ENCODE measurements at regions not wholly inside any gene's neighbourhood (a gene's known extent, or its start where the extent isn't known, plus 50 kb on each side); places are given as distances from the start of the nearest gene placed in this dataset.

DNA sequence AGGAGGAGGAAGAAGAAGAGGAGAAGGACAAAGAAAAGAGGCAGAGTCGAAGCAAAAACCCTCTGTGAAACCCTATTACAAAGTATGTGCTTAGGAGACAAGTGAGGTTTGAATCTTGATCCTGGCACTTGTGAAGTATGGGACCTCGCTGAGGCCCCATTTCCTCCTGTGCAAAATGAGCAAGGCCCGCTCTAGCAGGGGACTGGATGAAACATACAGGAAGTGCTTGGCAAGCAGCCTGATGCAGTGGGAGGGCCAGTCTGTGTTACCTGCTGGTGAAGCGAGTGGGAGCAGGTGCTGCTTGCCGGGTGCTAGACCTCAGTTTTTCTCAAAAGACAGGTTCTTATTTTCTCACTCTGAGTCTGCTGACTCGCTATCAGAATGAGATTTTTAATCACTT, 150.4 kb downstream of the JCAD start:
- no peak overlapping the region for H3K27ac Mint-ChIP-seq
- POLR2A ChIA-PET = no interaction called here
- no peak for DNase-seq

DNA sequence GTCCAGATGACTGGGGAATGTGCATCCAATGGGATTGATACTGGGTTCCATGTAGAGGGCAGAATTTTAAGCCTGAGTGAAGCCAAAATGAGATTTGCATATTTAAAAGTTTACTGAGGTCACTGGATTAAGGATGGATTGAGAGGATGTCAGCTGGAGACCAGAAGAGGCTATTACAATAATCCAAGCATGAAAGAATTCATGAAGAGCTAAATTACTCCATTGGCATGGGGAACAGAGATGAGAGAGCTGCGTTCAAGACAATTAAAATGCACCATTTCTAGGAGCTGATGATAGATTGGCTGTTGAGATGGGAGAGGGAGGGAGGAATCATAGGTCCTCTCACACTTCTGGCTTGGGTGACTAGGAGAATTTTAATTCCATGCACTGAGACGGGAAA, 158.5 kb downstream of the JCAD start:
- H3K27me3 Mint-ChIP-seq = peaks cover 9 to 20% of the 10 kb centered on the region in 2 donors
- no peaks in the 10 kb centered on the region for H3K9me3 Mint-ChIP-seq
- ChIA-PET CTCF (no interaction called here), POLR2A (no interaction called here)
- no peak overlapping the region for H3K27ac ChIP-seq (ENCODE audit: low read depth, low read length)
- H3K4me3 ChIP-seq (ENCODE audit: low read length) = no peak overlapping the region
- no peaks in the 10 kb centered on the region for H3K36me3 Mint-ChIP-seq
- no peak overlapping the region for H3K4me3 Mint-ChIP-seq
- H3K4me1 Mint-ChIP-seq = no peaks in the 10 kb centered on the region
- H3K27me3 ChIP-seq (ENCODE audit: insufficient read depth, low read length, poor library complexity, severe bottlenecking) = no peaks in the 10 kb centered on the region
- no peaks in the 10 kb centered on the region for H3K36me3 ChIP-seq (ENCODE audit: insufficient read depth, low read length)
- no peaks in the 10 kb centered on the region for H3K4me1 ChIP-seq (ENCODE audit: insufficient read depth, low read length)
- H3K9me3 ChIP-seq (ENCODE audit: low read length) = no peaks in the 10 kb centered on the region
- no peak for DNase-seq
- no peak overlapping the region for H3K27ac Mint-ChIP-seq

More for the DNA sequence above, 150.4 kb downstream of the JCAD start:
- Histone ChIP-seq H3K27me3 (ENCODE audit: insufficient read depth, low read length, poor library complexity, severe bottlenecking) (no peaks in the 10 kb centered on the region), H3K27ac (ENCODE audit: low read depth, low read length) (no peak overlapping the region), H3K4me3 (ENCODE audit: low read length) (no peak overlapping the region), H3K9me3 (ENCODE audit: low read length) (no peaks in the 10 kb centered on the region), H3K4me1 (ENCODE audit: insufficient read depth, low read length) (no peaks in the 10 kb centered on the region), H3K36me3 (ENCODE audit: insufficient read depth, low read length) (no peaks in the 10 kb centered on the region)
- Mint-ChIP-seq H3K4me3 (no peak overlapping the region), H3K36me3 (no peaks in the 10 kb centered on the region), H3K27me3 (peaks cover 10 to 40% of the 10 kb centered on the region in 2 donors), H3K4me1 (peaks cover 0 to 9% (median 0%) of the 10 kb centered on the region in 3 donors), H3K9me3 (peaks cover 0 to 2% (median 0%) of the 10 kb centered on the region in 5 donors)
- CTCF ChIA-PET = no interaction called here

DNA sequence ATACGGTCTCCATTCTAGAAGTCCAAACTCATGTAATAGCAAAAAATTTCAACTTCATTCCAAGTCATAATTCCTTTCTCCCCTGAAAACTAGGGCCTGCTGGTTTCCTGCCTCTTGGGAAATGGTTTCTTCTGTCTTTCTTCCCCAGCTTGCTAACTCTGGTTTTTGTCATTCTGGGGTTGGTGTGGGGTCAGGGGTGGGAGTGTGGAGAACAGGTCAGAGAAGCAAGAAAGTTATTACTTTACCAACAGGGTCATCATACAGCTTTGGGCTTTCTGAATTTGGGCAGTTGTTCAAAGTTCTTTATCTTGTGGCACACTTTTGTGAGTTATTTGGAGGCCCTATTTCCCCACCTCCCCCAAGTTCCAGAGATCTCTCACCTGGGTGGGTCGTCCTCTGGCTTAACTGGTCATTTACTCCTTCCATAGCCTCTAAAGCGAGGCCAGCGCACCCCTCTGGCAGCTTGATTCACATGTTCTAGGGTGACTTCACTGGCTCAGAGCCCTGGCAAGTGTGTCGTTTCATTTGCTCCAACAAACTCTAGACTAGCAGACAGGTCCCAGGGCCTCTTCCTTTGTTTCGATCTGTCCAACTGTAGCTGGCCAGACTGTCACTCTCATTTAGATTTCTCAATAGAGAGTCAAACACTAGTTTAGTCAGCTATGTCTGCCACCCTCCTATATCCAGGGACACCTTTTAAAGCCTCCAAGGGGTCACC, 161.2 kb downstream of the JCAD start:
- no peak overlapping the region for H3K27ac Mint-ChIP-seq
- Histone ChIP-seq H3K4me3 (ENCODE audit: low read length) (no peak overlapping the region), H3K9me3 (ENCODE audit: low read length) (no peaks in the 10 kb centered on the region), H3K36me3 (ENCODE audit: insufficient read depth, low read length) (no peaks in the 10 kb centered on the region), H3K27ac (ENCODE audit: low read depth, low read length) (no peak overlapping the region), H3K4me1 (ENCODE audit: insufficient read depth, low read length) (no peaks in the 10 kb centered on the region), H3K27me3 (ENCODE audit: insufficient read depth, low read length, poor library complexity, severe bottlenecking) (no peaks in the 10 kb centered on the region)
- no peak for DNase-seq
- peaks cover 6 to 30% of the 10 kb centered on the region in 2 donors for H3K27me3 Mint-ChIP-seq
- H3K4me1 Mint-ChIP-seq = no peaks in the 10 kb centered on the region
- ChIA-PET CTCF (no interaction called here), POLR2A (no interaction called here)
- H3K4me3 Mint-ChIP-seq = no peak overlapping the region
- H3K9me3 Mint-ChIP-seq = peaks cover 0 to 5% (median 2%) of the 10 kb centered on the region in 5 donors
- H3K36me3 Mint-ChIP-seq = no peaks in the 10 kb centered on the region

DNA sequence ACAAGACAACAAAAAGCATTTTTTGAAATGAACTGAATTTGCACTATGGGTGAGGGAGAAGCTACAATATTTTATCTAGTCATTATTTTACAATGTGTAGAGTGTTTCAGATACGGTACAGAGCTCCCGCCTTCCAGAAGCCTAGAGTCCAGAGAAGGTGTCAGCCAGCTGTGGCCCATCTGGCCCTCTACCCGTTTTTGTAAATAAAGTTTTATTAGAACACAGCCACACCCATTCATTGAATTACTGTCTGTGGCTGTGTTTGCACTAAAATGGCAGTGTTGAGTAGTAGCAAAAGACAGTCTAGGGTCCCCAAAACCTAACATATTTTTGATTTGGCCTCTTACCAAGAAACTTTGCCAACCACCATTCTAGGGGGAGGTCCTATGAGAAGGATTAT, 162.0 kb downstream of the JCAD start:
- Histone ChIP-seq H3K27ac (ENCODE audit: low read depth, low read length) (no peak overlapping the region), H3K4me1 (ENCODE audit: insufficient read depth, low read length) (no peaks in the 10 kb centered on the region), H3K9me3 (ENCODE audit: low read length) (no peaks in the 10 kb centered on the region), H3K27me3 (ENCODE audit: insufficient read depth, low read length, poor library complexity, severe bottlenecking) (no peaks in the 10 kb centered on the region), H3K4me3 (ENCODE audit: low read length) (no peak overlapping the region), H3K36me3 (ENCODE audit: insufficient read depth, low read length) (no peaks in the 10 kb centered on the region)
- Mint-ChIP-seq H3K27ac (no peak overlapping the region), H3K4me3 (no peak overlapping the region), H3K27me3 (peaks cover 4 to 30% of the 10 kb centered on the region in 2 donors), H3K4me1 (no peaks in the 10 kb centered on the region), H3K9me3 (peaks cover 0 to 5% (median 2%) of the 10 kb centered on the region in 5 donors), H3K36me3 (no peaks in the 10 kb centered on the region)
- POLR2A ChIA-PET = no interaction called here
- DNase-seq = no peak
- CTCF ChIA-PET = no interaction called here

DNA sequence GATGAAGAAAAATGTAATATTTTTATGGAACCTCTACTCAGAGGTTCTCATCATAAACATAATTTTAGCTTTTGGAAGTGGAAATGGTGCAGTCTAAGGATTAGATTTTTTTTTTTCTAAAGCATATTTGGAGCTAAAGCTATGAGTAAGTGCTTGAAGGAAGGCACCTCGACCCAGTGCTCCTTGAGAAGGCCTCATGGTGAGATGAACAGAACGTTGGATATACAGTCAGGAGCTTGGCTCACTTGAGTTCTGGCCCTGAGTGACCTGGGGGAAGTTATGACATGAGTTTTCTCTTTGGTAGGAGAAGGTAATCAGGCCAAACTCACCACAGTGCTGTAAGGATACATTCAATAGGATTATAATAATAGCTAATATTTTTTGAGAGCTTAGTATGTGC, 163.3 kb downstream of the JCAD start:
- POLR2A ChIA-PET = no interaction called here

DNA sequence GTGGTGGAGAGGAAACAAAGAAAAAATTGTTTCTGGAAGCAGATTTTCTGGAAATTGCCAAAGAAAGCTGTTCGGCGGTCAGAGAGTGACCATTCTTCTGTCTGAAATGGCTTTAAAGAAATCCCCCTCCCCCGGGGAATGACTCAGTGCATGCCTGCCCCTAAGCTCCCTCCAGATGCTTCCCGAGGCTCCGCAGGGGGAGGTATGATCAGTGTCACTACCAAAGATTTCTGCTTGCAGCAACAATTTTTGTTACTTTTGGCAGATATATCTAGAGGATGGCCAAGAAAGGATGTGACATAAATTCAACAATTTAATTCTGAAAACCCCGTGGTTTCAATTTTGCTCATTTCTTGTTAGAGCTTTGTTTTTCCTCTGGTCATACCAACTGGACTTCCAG, 163.9 kb downstream of the JCAD start:
- Mint-ChIP-seq H3K36me3 (no peaks in the 10 kb centered on the region), H3K4me3 (no peak overlapping the region)
- CTCF ChIA-PET = interaction anchor here (0.5 kb wide), 1 partner anchor 1833 kb away, joined by 3 read pairs; no protein-coding TSS in a partner anchor

More for the DNA sequence above, 163.3 kb downstream of the JCAD start:
- H3K27me3 Mint-ChIP-seq = peaks cover 3 to 30% of the 10 kb centered on the region in 2 donors
- no peak overlapping the region for H3K4me3 ChIP-seq (ENCODE audit: low read length)
- H3K4me3 Mint-ChIP-seq = no peak overlapping the region
- no peaks in the 10 kb centered on the region for H3K9me3 ChIP-seq (ENCODE audit: low read length)
- H3K4me1 ChIP-seq (ENCODE audit: insufficient read depth, low read length) = no peaks in the 10 kb centered on the region
- peaks cover 0 to 5% (median 2%) of the 10 kb centered on the region in 5 donors for H3K9me3 Mint-ChIP-seq
- CTCF ChIA-PET = interaction anchor here (0.5 kb wide), 1 partner anchor 1834 kb away, joined by 3 read pairs; no protein-coding TSS in a partner anchor
- no peak overlapping the region for H3K27ac Mint-ChIP-seq
- H3K27ac ChIP-seq (ENCODE audit: low read depth, low read length) = no peak overlapping the region
- no peaks in the 10 kb centered on the region for H3K27me3 ChIP-seq (ENCODE audit: insufficient read depth, low read length, poor library complexity, severe bottlenecking)
- H3K36me3 ChIP-seq (ENCODE audit: insufficient read depth, low read length) = no peaks in the 10 kb centered on the region
- no peaks in the 10 kb centered on the region for H3K4me1 Mint-ChIP-seq
- DNase-seq = no peak
- H3K36me3 Mint-ChIP-seq = no peaks in the 10 kb centered on the region

DNA sequence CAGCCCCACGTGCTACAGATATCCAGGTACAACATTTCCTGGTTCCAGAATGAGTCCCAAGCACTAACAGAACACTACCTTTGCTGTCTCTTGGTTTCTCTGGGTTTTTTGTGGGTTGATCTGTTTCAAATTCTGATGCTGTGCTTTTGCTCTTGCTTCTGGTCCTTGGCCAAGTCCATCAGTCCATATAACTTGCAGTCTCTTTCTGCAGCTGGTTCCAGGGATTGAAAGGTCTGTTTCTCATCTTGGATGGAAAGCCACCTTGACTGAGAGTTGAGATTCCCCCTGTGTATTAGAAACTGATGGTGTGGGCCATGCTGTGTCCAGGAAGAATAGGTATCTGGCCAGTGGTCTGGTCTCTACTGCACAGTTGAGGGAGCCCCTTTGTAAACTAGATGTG, 171.1 kb downstream of the JCAD start:
- Histone ChIP-seq H3K9me3 (ENCODE audit: low read length) (no peaks in the 10 kb centered on the region), H3K27ac (ENCODE audit: low read depth, low read length) (no peak overlapping the region), H3K36me3 (ENCODE audit: insufficient read depth, low read length) (no peaks in the 10 kb centered on the region), H3K27me3 (ENCODE audit: insufficient read depth, low read length, poor library complexity, severe bottlenecking) (no peaks in the 10 kb centered on the region), H3K4me3 (ENCODE audit: low read length) (no peak overlapping the region), H3K4me1 (ENCODE audit: insufficient read depth, low read length) (no peaks in the 10 kb centered on the region)
- Mint-ChIP-seq H3K4me1 (no peaks in the 10 kb centered on the region), H3K27me3 (peaks cover 5% of the 10 kb centered on the region in 2 donors), H3K27ac (no peak overlapping the region), H3K36me3 (no peaks in the 10 kb centered on the region), H3K9me3 (no peaks in the 10 kb centered on the region), H3K4me3 (no peak overlapping the region)
- POLR2A ChIA-PET = no interaction called here
- DNase-seq = no peak
- CTCF ChIA-PET = no interaction called here

More for the DNA sequence above, 163.9 kb downstream of the JCAD start:
- Mint-ChIP-seq H3K4me1 (no peaks in the 10 kb centered on the region), H3K27ac (no peak overlapping the region), H3K9me3 (peaks cover 0 to 5% (median 2%) of the 10 kb centered on the region in 5 donors), H3K27me3 (peaks cover 3 to 28% of the 10 kb centered on the region in 2 donors)
- H3K27me3 ChIP-seq (ENCODE audit: insufficient read depth, low read length, poor library complexity, severe bottlenecking) = no peaks in the 10 kb centered on the region
- no peak overlapping the region for H3K27ac ChIP-seq (ENCODE audit: low read depth, low read length)
- POLR2A ChIA-PET = no interaction called here
- no peak for DNase-seq
- H3K4me3 ChIP-seq (ENCODE audit: low read length) = no peak overlapping the region
- no peaks in the 10 kb centered on the region for H3K4me1 ChIP-seq (ENCODE audit: insufficient read depth, low read length)
- H3K36me3 ChIP-seq (ENCODE audit: insufficient read depth, low read length) = no peaks in the 10 kb centered on the region
- no peaks in the 10 kb centered on the region for H3K9me3 ChIP-seq (ENCODE audit: low read length)

DNA sequence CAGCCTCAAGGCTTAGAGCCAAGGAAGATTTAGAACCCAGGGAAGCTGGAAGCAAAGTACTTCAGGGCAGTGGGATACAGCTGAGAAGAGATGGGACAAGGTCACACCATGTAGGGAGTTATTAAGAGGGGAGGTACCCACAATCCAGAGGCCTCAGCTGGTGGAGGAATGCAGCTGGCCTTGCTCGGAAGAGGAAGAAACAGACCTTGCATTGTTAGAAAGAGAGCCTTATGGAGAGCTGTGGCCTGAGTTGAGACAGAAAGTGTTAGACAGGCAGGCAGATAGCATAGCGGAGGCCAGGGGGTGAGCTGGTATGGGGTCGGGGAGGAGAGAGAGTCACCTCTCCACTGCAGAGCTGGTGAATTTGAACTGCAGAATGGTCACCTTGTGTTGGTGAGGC, 173.1 kb downstream of the JCAD start:
- H3K27me3 Mint-ChIP-seq = peaks cover 5% of the 10 kb centered on the region in 2 donors
- POLR2A ChIA-PET = no interaction called here
- no peak overlapping the region for H3K4me3 Mint-ChIP-seq
- H3K27ac ChIP-seq (ENCODE audit: low read depth, low read length) = no peak overlapping the region
- CTCF ChIA-PET = no interaction called here
- H3K27me3 ChIP-seq (ENCODE audit: insufficient read depth, low read length, poor library complexity, severe bottlenecking) = no peaks in the 10 kb centered on the region
- no peaks in the 10 kb centered on the region for H3K4me1 ChIP-seq (ENCODE audit: insufficient read depth, low read length)
- H3K36me3 Mint-ChIP-seq = no peaks in the 10 kb centered on the region
- no peaks in the 10 kb centered on the region for H3K9me3 Mint-ChIP-seq
- H3K36me3 ChIP-seq (ENCODE audit: insufficient read depth, low read length) = no peaks in the 10 kb centered on the region
- H3K4me1 Mint-ChIP-seq = no peaks in the 10 kb centered on the region
- no peak overlapping the region for H3K4me3 ChIP-seq (ENCODE audit: low read length)
- no peak overlapping the region for H3K27ac Mint-ChIP-seq
- no peaks in the 10 kb centered on the region for H3K9me3 ChIP-seq (ENCODE audit: low read length)
- no peak for DNase-seq

Measured in CD8-positive, alpha-beta memory T cell (primary cell).